ENCODE measurements at regions not wholly inside any gene's neighbourhood (a gene's known extent, or its start where the extent isn't known, plus 50 kb on each side); places are given as distances from the start of the nearest gene placed in this dataset.

DNA sequence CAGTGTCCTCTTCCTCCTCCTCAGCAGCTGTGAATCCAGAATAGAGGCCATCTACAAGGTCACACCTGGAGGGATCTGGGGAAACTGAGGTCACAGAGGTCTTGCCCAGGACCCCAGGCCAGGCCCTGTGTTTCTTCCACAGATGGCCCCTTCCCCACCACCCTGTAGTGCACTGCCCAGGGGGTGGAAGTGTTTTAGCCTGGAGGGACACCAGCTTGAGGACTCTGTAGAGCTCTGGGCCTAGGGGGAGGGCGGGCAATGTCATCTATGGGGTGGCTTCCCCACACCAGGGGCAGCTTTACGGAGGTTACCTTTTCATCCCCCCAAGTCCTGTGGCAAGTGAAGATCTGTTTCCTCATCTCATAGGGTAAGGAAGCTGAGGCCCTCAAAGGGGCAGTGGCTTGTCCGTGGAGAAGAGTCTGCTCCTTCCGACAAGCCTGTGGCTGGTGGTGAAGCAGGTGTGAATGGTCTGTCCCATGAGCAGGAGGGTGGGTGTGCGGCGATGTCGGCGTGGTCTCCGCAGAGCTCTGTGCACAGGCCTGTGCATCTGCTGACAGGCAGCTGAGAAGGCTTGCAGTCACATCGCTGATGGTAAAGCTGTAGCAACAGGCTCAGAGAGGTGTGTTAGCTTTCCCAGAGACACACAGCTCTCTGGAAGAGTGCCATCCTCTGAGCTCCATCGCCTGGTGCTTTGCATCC is 74.1 kb upstream of the WNT7B start:
- TF ChIP-seq POLR2AphosphoS5 (IDR thresholded peaks at IDR 0.05) (no peak), CTCF (IDR thresholded peaks at IDR 0.05) (no peak)
